ENCODE measurements at regions not wholly inside any gene's neighbourhood (a gene's known extent, or its start where the extent isn't known, plus 50 kb on each side); places are given as distances from the start of the nearest gene placed in this dataset.
"Not testable (repeated sequence)": the region's sequence is repeated elsewhere in the genome, so short reads cannot be mapped to it uniquely, and the experiment has no call there.

GRCh38 chr6:160804639-160805038 lies 102.6 kb downstream of the PLG start:
- no peak for DNase-seq (ENCODE audit: low read depth in 1 of 2, low spot score in 1 of 2)

- no peak for DNase-seq (ENCODE audit: low read depth in 1 of 2, low spot score in 1 of 2)
These were observed 106.2 kb downstream of the PLG start for GRCh38 chr6:160808263-160808662.

GRCh38 chr6:160810238-160810637 lies 108.2 kb downstream of the PLG start:
- no peak for DNase-seq (ENCODE audit: low read depth in 1 of 2, low spot score in 1 of 2)

- no peak for DNase-seq (ENCODE audit: low read depth in 1 of 2, low spot score in 1 of 2)
These were observed 110.1 kb downstream of the PLG start for GRCh38 chr6:160812097-160812496.

DNA sequence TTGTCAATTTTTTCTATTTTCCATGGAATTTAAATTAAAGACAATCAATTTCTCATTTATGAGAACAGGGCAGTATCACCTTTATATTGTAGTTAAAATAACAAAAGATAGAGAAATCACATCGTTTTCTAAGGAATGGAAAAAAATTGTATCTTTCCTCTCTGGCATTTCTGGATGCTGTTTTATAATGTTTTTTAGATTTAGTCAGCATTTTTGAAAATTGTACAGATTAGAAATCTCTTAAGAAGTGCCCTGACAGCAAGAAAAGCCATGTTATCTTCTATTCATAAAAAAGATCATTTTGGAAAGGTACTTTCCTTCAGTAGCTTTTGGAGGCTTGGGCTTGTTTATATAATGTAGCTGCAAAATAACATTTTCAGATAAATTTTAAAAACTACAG lies 116.9 kb downstream of the PLG start:
- no peak for DNase-seq (ENCODE audit: low read depth in 1 of 2, low spot score in 1 of 2)

DNA sequence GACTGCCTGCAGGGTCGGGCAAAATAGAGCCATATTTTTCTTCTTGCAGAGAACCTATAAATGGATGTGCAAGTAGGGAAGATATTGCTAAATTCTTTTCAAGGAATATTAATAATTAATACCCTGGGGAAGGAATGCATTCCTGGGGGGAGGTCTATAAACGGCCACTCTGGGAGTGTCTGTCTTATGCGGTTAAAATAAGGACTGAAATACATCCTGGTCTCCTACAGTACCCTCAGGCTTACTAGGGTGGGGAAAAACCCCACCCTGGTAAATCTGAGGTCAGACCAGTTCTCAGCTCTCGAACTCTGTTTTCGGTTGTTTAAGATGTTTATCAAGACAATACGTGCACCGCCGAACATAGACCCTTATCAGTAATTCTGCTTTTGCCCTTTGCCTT lies 118.6 kb downstream of the PLG start:
- DNase-seq (ENCODE audit: low read depth in 1 of 2, low spot score in 1 of 2), result not testable (repeated sequence)

GRCh38 chr6:160831739-160832138 lies 129.7 kb downstream of the PLG start:
- no peak for DNase-seq (ENCODE audit: low read depth in 1 of 2, low spot score in 1 of 2)

DNA sequence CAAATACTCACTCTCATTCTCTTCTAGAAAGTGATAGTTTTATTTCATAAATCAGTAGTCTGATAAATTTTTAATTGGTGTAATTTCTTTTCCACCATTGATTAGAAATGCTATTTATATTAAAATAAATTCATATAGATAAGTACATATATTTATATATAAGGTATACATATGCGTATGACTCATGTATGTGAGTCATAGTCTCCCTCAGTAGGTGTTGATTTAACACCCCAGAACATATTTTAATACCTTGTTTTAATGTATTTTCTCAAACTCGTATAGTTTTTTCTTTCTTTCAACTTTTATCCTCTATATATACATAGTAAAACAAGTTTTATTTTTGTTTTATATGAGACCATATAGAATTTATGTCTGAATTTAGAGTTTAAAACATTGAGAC lies 130.4 kb downstream of the PLG start:
- DNase-seq (ENCODE audit: low read depth in 1 of 2, low spot score in 1 of 2), result no peak

GRCh38 chr6:160837146-160837545 lies 135.1 kb downstream of the PLG start:
- DNase-seq (ENCODE audit: low read depth in 1 of 2, low spot score in 1 of 2), result no peak

DNA sequence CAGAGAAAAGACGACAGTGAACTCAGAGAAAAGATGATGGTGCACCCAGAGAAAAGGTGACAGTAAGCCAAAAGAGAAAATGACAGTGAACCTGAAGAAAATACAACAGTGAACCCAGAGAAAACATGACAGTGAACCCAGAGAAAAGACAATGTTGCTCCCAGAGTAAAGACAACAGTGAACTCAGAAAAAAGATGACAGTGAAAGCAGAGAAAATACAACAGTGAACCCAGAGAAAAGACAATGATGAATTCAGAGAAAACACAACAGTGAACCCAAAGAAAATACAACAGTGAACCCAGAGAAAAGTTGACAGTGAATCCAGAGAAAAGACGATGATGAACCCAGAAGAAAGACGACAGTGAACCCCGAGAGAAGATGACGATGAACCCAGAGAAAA lies 140.5 kb upstream of the MAP3K4 start:
- no peak for DNase-seq (ENCODE audit: low read depth in 1 of 2, low spot score in 1 of 2)

GRCh38 chr6:160853946-160854345 lies 137.6 kb upstream of the MAP3K4 start:
- no peak for DNase-seq (ENCODE audit: low read depth in 1 of 2, low spot score in 1 of 2)

DNA sequence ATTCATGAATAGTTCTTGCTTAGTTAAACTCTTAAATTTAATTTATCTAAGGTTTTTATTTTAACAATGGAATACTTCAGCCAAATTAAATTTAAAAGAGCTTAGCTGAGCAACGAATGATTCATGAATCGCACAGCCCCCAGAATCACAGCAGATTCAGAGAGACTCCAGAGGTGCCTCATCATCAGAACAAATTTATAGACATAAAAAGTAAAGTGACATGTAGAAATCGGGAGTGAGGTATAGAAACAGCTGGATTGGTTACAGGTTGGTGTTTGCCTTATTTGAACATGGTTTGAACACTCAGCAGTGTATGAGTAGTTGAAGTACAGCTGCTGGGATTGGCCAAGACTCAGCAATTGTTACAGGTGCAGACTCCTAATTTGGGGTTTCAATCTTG lies 132.7 kb upstream of the MAP3K4 start:
- DNase-seq (ENCODE audit: low read depth in 1 of 2, low spot score in 1 of 2), result no peak

DNA sequence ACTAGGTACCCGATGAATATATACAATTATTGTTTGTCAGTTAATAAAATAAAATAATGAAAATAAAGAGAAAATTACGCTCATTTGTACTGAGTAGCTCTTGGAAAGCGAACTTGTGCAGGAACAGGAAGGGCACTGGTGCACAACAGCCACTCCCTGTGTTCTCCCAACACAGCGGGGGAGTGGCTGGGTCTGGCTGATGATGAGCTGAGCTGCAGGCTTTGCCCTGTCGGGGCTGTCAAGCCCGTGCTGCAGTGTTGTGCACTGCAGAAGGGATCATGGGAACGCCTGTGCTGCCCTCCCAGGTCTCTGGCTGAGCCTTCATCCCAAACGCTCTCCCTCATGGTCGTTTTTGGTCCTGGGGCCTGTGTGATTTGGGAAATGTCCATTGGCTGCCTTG lies 131.7 kb upstream of the MAP3K4 start:
- DNase-seq (ENCODE audit: low read depth in 1 of 2, low spot score in 1 of 2), result no peak

GRCh38 chr6:160861824-160862223 lies 129.7 kb upstream of the MAP3K4 start:
- no peak for DNase-seq (ENCODE audit: low read depth in 1 of 2, low spot score in 1 of 2)

DNA sequence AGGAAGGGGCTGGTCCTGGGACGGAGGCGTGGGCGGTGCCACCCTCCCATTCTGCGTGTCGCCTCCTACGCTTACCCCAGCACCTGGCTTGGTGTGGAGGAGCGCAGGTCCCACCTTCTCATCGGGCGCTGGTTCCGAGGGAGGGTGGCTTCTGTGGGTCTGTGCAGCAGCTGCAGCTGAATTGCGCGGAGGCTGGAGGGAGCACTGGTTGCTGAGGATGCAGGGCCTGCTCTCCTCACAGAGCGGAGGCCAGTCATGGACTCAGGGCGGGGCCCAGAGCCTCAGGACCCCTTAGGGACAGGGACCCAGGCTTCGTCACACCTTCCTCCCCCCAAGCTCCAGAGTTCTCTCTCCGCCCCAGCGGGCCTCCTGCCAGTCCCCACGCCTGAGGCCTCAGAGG lies 127.8 kb upstream of the MAP3K4 start:
- no peak for DNase-seq (ENCODE audit: low read depth in 1 of 2, low spot score in 1 of 2)

GRCh38 chr6:160871320-160871719 lies 120.2 kb upstream of the MAP3K4 start:
- DNase-seq (ENCODE audit: low read depth in 1 of 2, low spot score in 1 of 2), result no peak

- DNase-seq (ENCODE audit: low read depth in 1 of 2, low spot score in 1 of 2), result no peak
These were observed 110.3 kb upstream of the MAP3K4 start for GRCh38 chr6:160881148-160881808.

DNA sequence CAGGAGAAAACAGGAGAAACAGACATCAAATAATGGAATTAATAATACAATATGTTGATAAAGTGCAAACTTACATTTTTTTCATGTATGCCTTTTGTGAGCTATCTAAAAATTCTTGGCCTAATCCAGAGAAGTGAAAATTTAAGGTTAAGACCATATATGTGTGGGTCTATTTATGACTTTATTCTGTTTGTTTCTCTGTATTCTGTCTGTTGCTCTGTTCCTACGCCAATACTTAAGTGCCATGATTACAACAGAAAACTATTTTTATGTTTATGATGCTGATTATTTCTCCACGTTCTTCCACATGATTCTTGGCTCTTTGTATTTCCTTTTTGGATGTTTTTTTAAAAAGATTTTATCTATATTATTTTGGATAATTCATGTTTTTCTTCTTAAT lies 109.6 kb upstream of the MAP3K4 start:
- DNase-seq (ENCODE audit: low read depth in 1 of 2, low spot score in 1 of 2), result no peak

- DNase-seq (ENCODE audit: low read depth in 1 of 2, low spot score in 1 of 2), result no peak
These were observed 108.7 kb upstream of the MAP3K4 start for GRCh38 chr6:160882791-160883279.

DNA sequence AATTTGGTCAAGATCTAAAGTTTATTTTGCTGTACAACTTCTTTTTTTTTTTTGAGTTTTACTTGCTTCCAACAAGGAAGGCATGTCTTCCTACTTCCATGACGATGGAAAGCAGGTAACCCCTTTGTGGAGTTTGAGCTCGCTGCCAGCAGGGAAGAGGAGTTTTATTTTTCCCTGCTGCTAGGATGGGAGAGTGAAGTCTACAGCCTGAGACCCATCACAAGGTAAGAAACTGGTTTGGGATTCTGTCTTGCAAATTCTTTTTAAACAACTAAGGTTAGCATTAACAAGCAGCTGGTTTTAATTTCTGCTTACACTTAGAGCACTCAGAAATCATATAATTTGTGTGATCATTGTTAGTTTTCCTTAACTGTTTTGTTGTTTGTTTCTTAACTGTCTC lies 108.0 kb upstream of the MAP3K4 start:
- no peak for DNase-seq (ENCODE audit: low read depth in 1 of 2, low spot score in 1 of 2)

DNA sequence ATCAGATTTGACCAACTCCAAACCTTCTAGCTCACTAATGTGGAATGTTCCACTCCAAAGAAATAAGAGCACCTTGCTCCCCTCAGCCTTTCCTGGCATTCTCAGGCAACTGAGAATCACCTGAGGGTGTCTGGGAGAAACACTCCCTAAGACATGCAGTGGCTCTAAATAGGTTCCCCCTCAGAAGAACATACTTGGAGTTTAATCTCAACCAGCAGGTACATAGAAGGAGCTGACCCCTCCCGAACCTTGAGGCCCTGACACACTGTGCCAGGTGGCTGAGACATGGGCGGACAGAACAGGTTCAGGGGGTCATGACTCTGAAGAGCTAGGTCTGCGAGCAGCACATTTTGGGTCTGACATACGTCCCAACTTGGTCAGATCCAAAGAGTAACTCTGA lies 107.6 kb upstream of the MAP3K4 start:
- no peak for DNase-seq (ENCODE audit: low read depth in 1 of 2, low spot score in 1 of 2)

- not testable (repeated sequence) for DNase-seq (ENCODE audit: low read depth in 1 of 2, low spot score in 1 of 2)
These were observed 102.4 kb upstream of the MAP3K4 start for GRCh38 chr6:160889148-160889547.

- DNase-seq (ENCODE audit: low read depth in 1 of 2, low spot score in 1 of 2), result no peak
These were observed 99.9 kb upstream of the MAP3K4 start for GRCh38 chr6:160891690-160892089.
